Endothelial cell of umbilical vein (primary cell): ENCODE measurements at regions not wholly inside any gene's neighbourhood (a gene's known extent, or its start where the extent isn't known, plus 50 kb on each side); places are given as distances from the start of the nearest gene placed in this dataset.

Experiments used
- BruUV-seq: library from RNA; stranded (reverse); fragments of 400-500 nt; replicated peaks from 2 replicates; lab custom pipeline; 2021; lab: Mats Ljungman, UMichigan
- CTCF ChIA-PET: fragments of 300-600, 350-600 bp; sonication (Branson Sonifier 250); formaldehyde crosslinking; loops from one replicate; lab custom pipeline; 2021; ENCODE audit warnings: antibody characterized with exemption, inconsistent platforms; lab: Charles Lee
- POLR2A ChIA-PET: fragments of 300-600, 350-600 bp; sonication (Branson Sonifier 250); formaldehyde crosslinking; loops from one replicate; lab custom pipeline; 2021; ENCODE audit warnings: antibody characterized with exemption, inconsistent platforms; lab: Charles Lee
- DNase-seq: peaks from one replicate; pipeline ENCODE4 v3.0.0-alpha.2; 2011; ENCODE audit warnings: low read depth, low spot score
- FAIRE-seq: peaks from 2 replicates; lab custom pipeline; 2011; peaks lifted over from hg19 to GRCh38; lab: Jason Lieb, UNC
- H2AFZ ChIP-seq: 2 replicates; pipeline ENCODE4 v1.6.0; 2012; ENCODE audit warnings: low read depth, low read length, control low read depth, inconsistent platforms
- H3K27ac ChIP-seq: 2 replicates; pipeline ENCODE4 v1.5.1; 2011; ENCODE audit warnings: low read depth, mild to moderate bottlenecking, control low read depth, low read length, moderate library complexity; ENCODE audit not compliant: insufficient read depth
- H3K27me3 ChIP-seq, 2 experiments: 2 replicates each; pipeline versions ENCODE4 v1.6.0 to v1.6.1; 2011; ENCODE audit warnings: low read length in 2 of 2, mixed read lengths in 1 of 2; ENCODE audit not compliant: control insufficient read depth in 2 of 2, insufficient read depth in 2 of 2
- H3K36me3 ChIP-seq, 2 experiments: 2 replicates in 1 of 2; 3 replicates in 1 of 2; pipeline ENCODE4 v1.5.1; 2011; ENCODE audit warnings: low read length in 2 of 2, mild to moderate bottlenecking in 1 of 2, moderate library complexity in 1 of 2; ENCODE audit not compliant: control insufficient read depth in 2 of 2, insufficient read depth in 2 of 2; ENCODE audit errors: extremely low read depth in 1 of 2
- H3K4me1 ChIP-seq: 3 replicates; pipeline ENCODE4 v1.5.1; 2011; ENCODE audit warnings: mild to moderate bottlenecking, low read length; ENCODE audit not compliant: control insufficient read depth, insufficient read depth; ENCODE audit errors: extremely low read depth
- H3K4me2 ChIP-seq: 2 replicates; pipeline ENCODE4 v1.6.1; 2011; ENCODE audit warnings: low read length, control low read depth, mixed read lengths; ENCODE audit not compliant: insufficient read depth
- H3K4me3 ChIP-seq, 3 experiments: fragments of 200-600 bp in 1 of 3; sonication (generic), shearing (Covaris generic) in 1 of 3; replicated peaks in 1 of 3; 2 replicates each; pipeline ENCODE4 v1.5.1; 2011 to 2016; ENCODE audit warnings: control low read depth in 3 of 3, low read length in 3 of 3, mild to moderate bottlenecking in 2 of 3, inconsistent platforms in 1 of 3, low read depth in 1 of 3, moderate library complexity in 1 of 3; ENCODE audit not compliant: insufficient read depth in 1 of 3
- H3K79me2 ChIP-seq: 2 replicates; pipeline ENCODE4 v1.6.0; 2012; ENCODE audit warnings: low read length, inconsistent platforms; ENCODE audit not compliant: control insufficient read depth, insufficient read depth
- H3K9ac ChIP-seq: replicated peaks from 2 replicates; pipeline ENCODE3; 2011; ENCODE audit warnings: low read length, control low read depth; ENCODE audit not compliant: insufficient read depth; ENCODE audit errors: extremely low read depth
- H3K9me1 ChIP-seq: replicated peaks from 3 replicates; pipeline ENCODE4 v1.6.0; 2011; ENCODE audit warnings: mild to moderate bottlenecking, low read length; ENCODE audit not compliant: control insufficient read depth, insufficient read depth; ENCODE audit errors: extremely low read depth
- H3K9me3 ChIP-seq: replicated peaks from 2 replicates; pipeline ENCODE4 v1.5.1; 2012; ENCODE audit warnings: low read length, inconsistent platforms; ENCODE audit not compliant: control insufficient read depth, insufficient read depth
- H4K20me1 ChIP-seq: replicated peaks from 2 replicates; pipeline ENCODE3; 2011; ENCODE audit warnings: mild to moderate bottlenecking, low read length; ENCODE audit not compliant: control insufficient read depth, insufficient read depth; ENCODE audit errors: extremely low read depth
- CTCF ChIP-seq, 2 donors: IDR thresholded peaks; 1 replicate in 1 of 2; 2 replicates in 1 of 2; pipeline ENCODE4 v1.5.1; 2011; ENCODE audit warnings: low read length in 2 of 2, mild to moderate bottlenecking in 2 of 2, moderate library complexity in 2 of 2, control low read depth in 1 of 2, inconsistent platforms in 1 of 2, low read depth in 1 of 2; ENCODE audit not compliant: insufficient read depth in 1 of 2; ENCODE audit errors: extremely low read depth in 1 of 2
- EZH2 ChIP-seq: IDR thresholded peaks from 2 replicates; pipeline ENCODE4 v1.6.1; 2012; ENCODE audit warnings: borderline replicate concordance, low read depth, mild to moderate bottlenecking, moderate library complexity, low read length, inconsistent platforms; ENCODE audit not compliant: severe bottlenecking
- FOS ChIP-seq: IDR thresholded peaks from 2 replicates; pipeline ENCODE4 v1.6.1; 2011; ENCODE audit warnings: mild to moderate bottlenecking, low read length, moderate library complexity, borderline replicate concordance; ENCODE audit not compliant: insufficient read depth
- GATA2 ChIP-seq: IDR thresholded peaks from 2 replicates; pipeline ENCODE4 v1.7.0; 2011; ENCODE audit warnings: low read depth, mild to moderate bottlenecking, moderate library complexity, mixed read lengths, low read length; ENCODE audit not compliant: insufficient read length, insufficient read depth
- JUN ChIP-seq: IDR thresholded peaks from 2 replicates; pipeline ENCODE4 v1.6.1; 2011; ENCODE audit warnings: borderline replicate concordance, low read depth; ENCODE audit not compliant: insufficient read length, insufficient read depth
- MYC ChIP-seq: IDR thresholded peaks from one replicate; pipeline ENCODE4 v1.6.1; 2011; ENCODE audit warnings: mild to moderate bottlenecking, low read depth, low read length
- POLR2A ChIP-seq: IDR thresholded peaks from 2 replicates; pipeline ENCODE4 v1.6.1; 2012; ENCODE audit warnings: low read depth, mild to moderate bottlenecking, control low read depth, low read length
- POLR2AphosphoS5 ChIP-seq: IDR thresholded peaks from 2 replicates; pipeline ENCODE4 v1.6.1; 2012; ENCODE audit warnings: low read depth, mild to moderate bottlenecking, control low read depth, low read length, moderate library complexity; ENCODE audit not compliant: insufficient read depth
- dilution Hi-C: fragments of 300-500 bp; cut with MboI; formaldehyde crosslinking; loops from one replicate; pipeline ENCODE4 v1.15.0; 2019; ENCODE audit warnings: low sequenced_read_pairs; ENCODE audit not compliant: extremely low pct_ligation_motif_present
- intact Hi-C: fragments of 100-400 bp; cut with micrococcal nuclease; formaldehyde crosslinking; loops from one replicate; pipeline ENCODE4 v1.10.0; 2022
- TF ChIP-seq, protein P1 (sequence below): IDR thresholded peaks from 2 replicates; pipeline ENCODE4 v1.6.1; 2011; ENCODE audit not compliant: insufficient read depth, insufficient read length

GRCh38 chr2:6683516-6683915 is 182.2 kb downstream of the CMPK2 start:
- dilution Hi-C loops (no loop called here), intact Hi-C loops (no loop called here)
- H3K79me2 ChIP-seq = no peaks in the 10 kb centered on the region
- no peak overlapping the region for H2AFZ ChIP-seq
- BruUV-seq = no TSS peak
- no peaks in the 10 kb centered on the region for H3K9me1 ChIP-seq
- no peak overlapping the region for H3K9ac ChIP-seq
- H3K27me3 ChIP-seq = no peaks in the 10 kb centered on the region
- ChIA-PET CTCF (no interaction called here), POLR2A (no interaction called here)
- DNase-seq (no peak), FAIRE-seq (no peak)
- no peak overlapping the region for H3K4me2 ChIP-seq
- no peaks in the 10 kb centered on the region for H3K4me1 ChIP-seq
- H3K27ac ChIP-seq = no peak overlapping the region
- no peak overlapping the region for H3K4me3 ChIP-seq
- no peaks in the 10 kb centered on the region for H3K36me3 ChIP-seq
- peaks cover 5% of the 10 kb centered on the region for H3K9me3 ChIP-seq
- no peaks in the 10 kb centered on the region for H4K20me1 ChIP-seq
- TF ChIP-seq CTCF (IDR thresholded peaks at IDR 0.05; ENCODE audit: extremely low read depth in 1 of 2, insufficient read depth in 1 of 2, low read depth in 1 of 2, low read length in 2 of 2) (no peak), JUN (no peak), POLR2A (no peak), GATA2 (no peak), MYC (no peak), POLR2AphosphoS5 (no peak), EZH2 (no peak), FOS (no peak)
- TF ChIP-seq, protein P1, sequence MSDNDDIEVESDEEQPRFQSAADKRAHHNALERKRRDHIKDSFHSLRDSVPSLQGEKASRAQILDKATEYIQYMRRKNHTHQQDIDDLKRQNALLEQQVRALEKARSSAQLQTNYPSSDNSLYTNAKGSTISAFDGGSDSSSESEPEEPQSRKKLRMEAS = no peak
